Liver (tissue), 3 donors: ENCODE measurements at regions not wholly inside any gene's neighbourhood (a gene's known extent, or its start where the extent isn't known, plus 50 kb on each side); places are given as distances from the start of the nearest gene placed in this dataset.

ENCODE experiments used
- ATF3 ChIP-seq: IDR thresholded peaks from 2 replicates; pipeline ENCODE4 v1.6.1; 2016; ENCODE audit warnings: antibody characterized with exemption
- CTCF ChIP-seq: fragments of 150-350 bp; IDR thresholded peaks from 2 replicates; pipeline ENCODE4 v1.5.1; 2017; ENCODE audit warnings: improper control_type of control experiment, low read depth, low read length; ENCODE audit not compliant: missing input control
- FOXA1 ChIP-seq: IDR thresholded peaks from 2 replicates; pipeline ENCODE4 v1.6.1; 2016; ENCODE audit warnings: antibody characterized with exemption
- GABPA ChIP-seq, 2 donors: IDR thresholded peaks in 1 of 2; conservative IDR thresholded peaks in 1 of 2; 2 replicates each; pipeline ENCODE4 v1.6.1; 2016; ENCODE audit warnings: antibody characterized with exemption in 2 of 2, mild to moderate bottlenecking in 1 of 2, moderate library complexity in 1 of 2
- JUND ChIP-seq, 2 donors: IDR thresholded peaks; 2 replicates each; pipeline ENCODE4 v1.6.1; 2016; ENCODE audit warnings: antibody characterized with exemption in 2 of 2
- RAD21 ChIP-seq, 2 donors: IDR thresholded peaks; 2 replicates each; pipeline ENCODE4 v1.6.1; 2016; ENCODE audit warnings: antibody characterized with exemption in 2 of 2, mild to moderate bottlenecking in 2 of 2
- RXRA ChIP-seq, 2 donors: IDR thresholded peaks; 2 replicates each; pipeline ENCODE4 v1.6.1; 2017 to 2018; ENCODE audit warnings: antibody characterized with exemption in 2 of 2, mild to moderate bottlenecking in 1 of 2
- TAF1 ChIP-seq: conservative IDR thresholded peaks from 2 replicates; pipeline ENCODE4 v1.6.1; 2016; ENCODE audit warnings: antibody characterized with exemption, mild to moderate bottlenecking
- YY1 ChIP-seq: IDR thresholded peaks from 2 replicates; pipeline ENCODE4 v1.6.1; 2016; ENCODE audit warnings: antibody characterized with exemption, mild to moderate bottlenecking
- donor health status: healthy.
- donor health status: healthy.

GRCh38 chr2:90209806-90210205 is 1518.3 kb downstream of the RPIA start:
- no peak for TF ChIP-seq JUND (IDR thresholded peaks at IDR 0.05)
- TF ChIP-seq CTCF: no peak
- TF ChIP-seq YY1: no peak
- no peak for TF ChIP-seq TAF1
- no peak for TF ChIP-seq RXRA (IDR thresholded peaks at IDR 0.05)
- TF ChIP-seq ATF3: no peak
- no peak for TF ChIP-seq RAD21 (IDR thresholded peaks at IDR 0.05)
- TF ChIP-seq GABPA (IDR thresholded peaks at IDR 0.05 in 1 of 2, conservative IDR thresholded peaks at IDR 0.05 in 1 of 2): no peak
- no peak for TF ChIP-seq FOXA1
